GM23338 (cell line): ENCODE measurements at regions not wholly inside any gene's neighbourhood (a gene's known extent, or its start where the extent isn't known, plus 50 kb on each side); places are given as distances from the start of the nearest gene placed in this dataset.

Source experiments
- ATAC-seq: fragments of 200-7000 bp; cut with Tn5 transposase; 3 replicates; pipeline ENCODE4 v1.9.1; 2020
- DNase-seq: peaks from one replicate; pipeline ENCODE4 v3.0.0-alpha.2; 2015; ENCODE audit warnings: low spot score
- H2AFZ ChIP-seq: fragments of 200-600 bp; sonication (generic); 2 replicates; pipeline ENCODE4 v1.8.0; 2016; ENCODE audit warnings: antibody characterized with exemption, mild to moderate bottlenecking, moderate library complexity
- H3F3A ChIP-seq: fragments of 200-600 bp; sonication (generic); replicated peaks from 2 replicates; pipeline ENCODE4 v1.8.0; 2017; ENCODE audit warnings: antibody characterized with exemption, mixed run types, low read depth
- H3K27ac ChIP-seq: fragments of 200-600 bp; sonication (generic); 2 replicates; pipeline ENCODE4 v1.6.1; 2016; ENCODE audit warnings: low read depth
- H3K27me3 ChIP-seq: fragments of 200-600 bp; sonication (generic); 2 replicates; pipeline ENCODE4 v1.8.0; 2016; ENCODE audit warnings: mild to moderate bottlenecking, mixed run types, moderate library complexity; ENCODE audit not compliant: insufficient read depth
- H3K36me3 ChIP-seq: fragments of 200-600 bp; sonication (generic); 2 replicates; pipeline ENCODE4 v1.8.0; 2016; ENCODE audit warnings: mild to moderate bottlenecking; ENCODE audit not compliant: insufficient read depth
- H3K4me1 ChIP-seq: fragments of 200-600 bp; sonication (generic); 2 replicates; pipeline ENCODE4 v1.8.0; 2016; ENCODE audit warnings: mild to moderate bottlenecking, moderate library complexity; ENCODE audit not compliant: insufficient read depth
- H3K4me2 ChIP-seq: fragments of 200-600 bp; sonication (generic); 2 replicates; pipeline ENCODE4 v1.7.1; 2017; ENCODE audit warnings: mixed run types
- H3K4me3 ChIP-seq: fragments of 200-600 bp; sonication (generic); 2 replicates; pipeline ENCODE4 v1.6.1; 2016; ENCODE audit warnings: mixed run types
- H3K79me2 ChIP-seq: fragments of 200-600 bp; sonication (generic); replicated peaks from 2 replicates; pipeline ENCODE4 v1.8.0; 2017; ENCODE audit warnings: mild to moderate bottlenecking; ENCODE audit not compliant: insufficient read depth
- H3K9me2 ChIP-seq: fragments of 200-600 bp; sonication (generic); 2 replicates; pipeline ENCODE4 v1.8.0; 2017; ENCODE audit not compliant: insufficient read depth
- H4K20me1 ChIP-seq: fragments of 200-600 bp; sonication (generic); replicated peaks from 2 replicates; pipeline ENCODE4 v1.8.0; 2017; ENCODE audit warnings: mild to moderate bottlenecking; ENCODE audit not compliant: insufficient read depth
- H3K27ac Mint-ChIP-seq: 2 replicates; pipeline ENCODE4 v1.8.0; 2020; ENCODE audit warnings: inconsistent platforms, mild to moderate bottlenecking, moderate library complexity, mixed read lengths
- H3K27me3 Mint-ChIP-seq: 3 replicates; pipeline ENCODE4 v1.8.0; 2022; ENCODE audit warnings: low read depth, mild to moderate bottlenecking, moderate library complexity, mixed read lengths, inconsistent platforms; ENCODE audit not compliant: insufficient read depth, poor library complexity
- H3K36me3 Mint-ChIP-seq: 3 replicates; pipeline ENCODE4 v1.8.0; 2021; ENCODE audit warnings: low read depth, mild to moderate bottlenecking, inconsistent platforms, moderate library complexity, mixed read lengths
- H3K4me1 Mint-ChIP-seq: 3 replicates; pipeline ENCODE4 v1.8.0; 2020; ENCODE audit warnings: mild to moderate bottlenecking, inconsistent platforms, mixed read lengths
- H3K4me3 Mint-ChIP-seq: 3 replicates; pipeline ENCODE4 v1.8.0; 2021; ENCODE audit warnings: moderate library complexity, mild to moderate bottlenecking, inconsistent platforms, mixed read lengths
- H3K9me3 Mint-ChIP-seq: 3 replicates; pipeline ENCODE4 v1.8.0; 2020; ENCODE audit warnings: moderate library complexity, mild to moderate bottlenecking, inconsistent platforms, mixed read lengths
- CREB1 ChIP-seq: fragments of 250-450 bp; sonication (Bioruptor Pico); IDR thresholded peaks from 2 replicates; pipeline ENCODE4 v1.5.0; 2020; ENCODE audit warnings: low read depth, mild to moderate bottlenecking, moderate library complexity
- EZH2 ChIP-seq: fragments of 200-600 bp; sonication (generic); IDR thresholded peaks from one replicate; pipeline ENCODE4 v1.8.0; 2017; ENCODE audit warnings: antibody characterized with exemption, mild to moderate bottlenecking, low read depth; ENCODE audit not compliant: unreplicated experiment
- EZH2phosphoT487 ChIP-seq: fragments of 200-600 bp; sonication (generic); IDR thresholded peaks from one replicate; pipeline ENCODE4 v1.8.1; 2018; ENCODE audit warnings: antibody characterized with exemption; ENCODE audit not compliant: unreplicated experiment
- JUNB ChIP-seq: IDR thresholded peaks from one replicate; pipeline ENCODE4 v1.6.1; 2016; ENCODE audit warnings: antibody characterized with exemption; ENCODE audit not compliant: unreplicated experiment
- NANOG ChIP-seq: IDR thresholded peaks from 2 replicates; pipeline ENCODE4 v1.6.1; 2016; ENCODE audit warnings: antibody characterized with exemption, borderline replicate concordance
- POLR2AphosphoS5 ChIP-seq: IDR thresholded peaks from 2 replicates; pipeline ENCODE4 v1.6.1; 2016; ENCODE audit warnings: antibody characterized with exemption, low read depth
- STAT1 ChIP-seq: IDR thresholded peaks from one replicate; pipeline ENCODE4 v1.6.1; 2016; ENCODE audit warnings: antibody characterized with exemption; ENCODE audit not compliant: unreplicated experiment
- ZNF114 ChIP-seq: fragments of 250-450 bp; sonication (Bioruptor Pico); IDR thresholded peaks from 2 replicates; pipeline ENCODE4 v1.5.0; 2020; ENCODE audit warnings: mild to moderate bottlenecking, moderate library complexity
- ZNF331 ChIP-seq: fragments of 250-450 bp; sonication (Bioruptor Pico); IDR thresholded peaks from 2 replicates; pipeline ENCODE4 v1.5.0; 2020; ENCODE audit warnings: low read depth, mild to moderate bottlenecking, moderate library complexity
- TF ChIP-seq, protein P1 (sequence below), 2 experiments: fragments of 200-600 bp in 1 of 2; sonication (generic) in 1 of 2; conservative IDR thresholded peaks; 2 replicates each; pipeline versions ENCODE4 v1.5.1 to v1.6.1; 2016 to 2017; ENCODE audit warnings: antibody characterized with exemption in 2 of 2, low read depth in 2 of 2, mild to moderate bottlenecking in 2 of 2, moderate library complexity in 1 of 2
- TF ChIP-seq, protein P2 (sequence below): fragments of 250-450 bp; sonication (Bioruptor Pico); IDR thresholded peaks from 2 replicates; pipeline ENCODE4 v1.5.0; 2020; ENCODE audit warnings: mild to moderate bottlenecking, moderate library complexity
- TF ChIP-seq, protein P3 (sequence below): IDR thresholded peaks from 2 replicates; pipeline ENCODE4 v1.6.1; 2016; ENCODE audit warnings: antibody characterized with exemption
- TF ChIP-seq, protein P4 (sequence below): IDR thresholded peaks from one replicate; pipeline ENCODE4 v1.6.1; 2018; ENCODE audit warnings: antibody characterized with exemption; ENCODE audit not compliant: unreplicated experiment

DNA sequence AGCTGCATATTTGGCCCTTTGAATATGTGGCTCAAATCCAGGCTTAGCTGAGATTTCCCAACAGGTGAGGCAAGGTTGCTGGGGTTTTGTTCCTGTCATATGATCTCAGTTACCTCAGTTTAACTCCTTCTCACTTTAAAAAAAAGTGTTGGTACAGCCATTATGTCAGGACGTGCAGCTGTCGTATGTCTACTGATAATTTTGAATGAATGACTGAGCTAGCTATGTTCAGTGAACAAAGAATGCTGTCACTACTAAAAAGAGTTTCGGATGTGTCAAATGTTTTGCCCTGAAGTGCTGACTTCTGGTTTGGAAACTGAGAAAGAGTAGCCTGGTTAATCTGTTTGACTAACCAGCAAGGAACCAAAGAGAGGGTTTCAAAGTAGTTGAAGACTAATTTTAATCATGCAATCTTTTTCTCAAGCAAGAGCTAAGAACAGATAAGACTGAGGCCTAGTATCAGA lies 106.3 kb upstream of the NR3C1 start:
- no peak overlapping the region for H3K4me3 ChIP-seq
- Mint-ChIP-seq H3K4me3 (no peak overlapping the region), H3K36me3 (no peaks in the 10 kb centered on the region), H3K4me1 (no peaks in the 10 kb centered on the region), H3K27me3 (no peaks in the 10 kb centered on the region), H3K27ac (no peak overlapping the region), H3K9me3 (no peaks in the 10 kb centered on the region)
- no peaks in the 10 kb centered on the region for H4K20me1 ChIP-seq
- no peaks in the 10 kb centered on the region for H3K9me2 ChIP-seq
- no peak overlapping the region for H2AFZ ChIP-seq
- ATAC-seq (no peak), DNase-seq (no peak)
- H3K4me1 ChIP-seq: no peaks in the 10 kb centered on the region
- no peaks in the 10 kb centered on the region for H3K27me3 ChIP-seq
- H3K36me3 ChIP-seq: no peaks in the 10 kb centered on the region
- H3F3A ChIP-seq: no peaks in the 10 kb centered on the region
- H3K27ac ChIP-seq: no peak overlapping the region
- TF ChIP-seq, protein P1, sequence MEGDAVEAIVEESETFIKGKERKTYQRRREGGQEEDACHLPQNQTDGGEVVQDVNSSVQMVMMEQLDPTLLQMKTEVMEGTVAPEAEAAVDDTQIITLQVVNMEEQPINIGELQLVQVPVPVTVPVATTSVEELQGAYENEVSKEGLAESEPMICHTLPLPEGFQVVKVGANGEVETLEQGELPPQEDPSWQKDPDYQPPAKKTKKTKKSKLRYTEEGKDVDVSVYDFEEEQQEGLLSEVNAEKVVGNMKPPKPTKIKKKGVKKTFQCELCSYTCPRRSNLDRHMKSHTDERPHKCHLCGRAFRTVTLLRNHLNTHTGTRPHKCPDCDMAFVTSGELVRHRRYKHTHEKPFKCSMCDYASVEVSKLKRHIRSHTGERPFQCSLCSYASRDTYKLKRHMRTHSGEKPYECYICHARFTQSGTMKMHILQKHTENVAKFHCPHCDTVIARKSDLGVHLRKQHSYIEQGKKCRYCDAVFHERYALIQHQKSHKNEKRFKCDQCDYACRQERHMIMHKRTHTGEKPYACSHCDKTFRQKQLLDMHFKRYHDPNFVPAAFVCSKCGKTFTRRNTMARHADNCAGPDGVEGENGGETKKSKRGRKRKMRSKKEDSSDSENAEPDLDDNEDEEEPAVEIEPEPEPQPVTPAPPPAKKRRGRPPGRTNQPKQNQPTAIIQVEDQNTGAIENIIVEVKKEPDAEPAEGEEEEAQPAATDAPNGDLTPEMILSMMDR (conservative IDR thresholded peaks at IDR 0.05; ENCODE audit: low read depth in 2 of 2): no peak
- TF ChIP-seq, protein P2, sequence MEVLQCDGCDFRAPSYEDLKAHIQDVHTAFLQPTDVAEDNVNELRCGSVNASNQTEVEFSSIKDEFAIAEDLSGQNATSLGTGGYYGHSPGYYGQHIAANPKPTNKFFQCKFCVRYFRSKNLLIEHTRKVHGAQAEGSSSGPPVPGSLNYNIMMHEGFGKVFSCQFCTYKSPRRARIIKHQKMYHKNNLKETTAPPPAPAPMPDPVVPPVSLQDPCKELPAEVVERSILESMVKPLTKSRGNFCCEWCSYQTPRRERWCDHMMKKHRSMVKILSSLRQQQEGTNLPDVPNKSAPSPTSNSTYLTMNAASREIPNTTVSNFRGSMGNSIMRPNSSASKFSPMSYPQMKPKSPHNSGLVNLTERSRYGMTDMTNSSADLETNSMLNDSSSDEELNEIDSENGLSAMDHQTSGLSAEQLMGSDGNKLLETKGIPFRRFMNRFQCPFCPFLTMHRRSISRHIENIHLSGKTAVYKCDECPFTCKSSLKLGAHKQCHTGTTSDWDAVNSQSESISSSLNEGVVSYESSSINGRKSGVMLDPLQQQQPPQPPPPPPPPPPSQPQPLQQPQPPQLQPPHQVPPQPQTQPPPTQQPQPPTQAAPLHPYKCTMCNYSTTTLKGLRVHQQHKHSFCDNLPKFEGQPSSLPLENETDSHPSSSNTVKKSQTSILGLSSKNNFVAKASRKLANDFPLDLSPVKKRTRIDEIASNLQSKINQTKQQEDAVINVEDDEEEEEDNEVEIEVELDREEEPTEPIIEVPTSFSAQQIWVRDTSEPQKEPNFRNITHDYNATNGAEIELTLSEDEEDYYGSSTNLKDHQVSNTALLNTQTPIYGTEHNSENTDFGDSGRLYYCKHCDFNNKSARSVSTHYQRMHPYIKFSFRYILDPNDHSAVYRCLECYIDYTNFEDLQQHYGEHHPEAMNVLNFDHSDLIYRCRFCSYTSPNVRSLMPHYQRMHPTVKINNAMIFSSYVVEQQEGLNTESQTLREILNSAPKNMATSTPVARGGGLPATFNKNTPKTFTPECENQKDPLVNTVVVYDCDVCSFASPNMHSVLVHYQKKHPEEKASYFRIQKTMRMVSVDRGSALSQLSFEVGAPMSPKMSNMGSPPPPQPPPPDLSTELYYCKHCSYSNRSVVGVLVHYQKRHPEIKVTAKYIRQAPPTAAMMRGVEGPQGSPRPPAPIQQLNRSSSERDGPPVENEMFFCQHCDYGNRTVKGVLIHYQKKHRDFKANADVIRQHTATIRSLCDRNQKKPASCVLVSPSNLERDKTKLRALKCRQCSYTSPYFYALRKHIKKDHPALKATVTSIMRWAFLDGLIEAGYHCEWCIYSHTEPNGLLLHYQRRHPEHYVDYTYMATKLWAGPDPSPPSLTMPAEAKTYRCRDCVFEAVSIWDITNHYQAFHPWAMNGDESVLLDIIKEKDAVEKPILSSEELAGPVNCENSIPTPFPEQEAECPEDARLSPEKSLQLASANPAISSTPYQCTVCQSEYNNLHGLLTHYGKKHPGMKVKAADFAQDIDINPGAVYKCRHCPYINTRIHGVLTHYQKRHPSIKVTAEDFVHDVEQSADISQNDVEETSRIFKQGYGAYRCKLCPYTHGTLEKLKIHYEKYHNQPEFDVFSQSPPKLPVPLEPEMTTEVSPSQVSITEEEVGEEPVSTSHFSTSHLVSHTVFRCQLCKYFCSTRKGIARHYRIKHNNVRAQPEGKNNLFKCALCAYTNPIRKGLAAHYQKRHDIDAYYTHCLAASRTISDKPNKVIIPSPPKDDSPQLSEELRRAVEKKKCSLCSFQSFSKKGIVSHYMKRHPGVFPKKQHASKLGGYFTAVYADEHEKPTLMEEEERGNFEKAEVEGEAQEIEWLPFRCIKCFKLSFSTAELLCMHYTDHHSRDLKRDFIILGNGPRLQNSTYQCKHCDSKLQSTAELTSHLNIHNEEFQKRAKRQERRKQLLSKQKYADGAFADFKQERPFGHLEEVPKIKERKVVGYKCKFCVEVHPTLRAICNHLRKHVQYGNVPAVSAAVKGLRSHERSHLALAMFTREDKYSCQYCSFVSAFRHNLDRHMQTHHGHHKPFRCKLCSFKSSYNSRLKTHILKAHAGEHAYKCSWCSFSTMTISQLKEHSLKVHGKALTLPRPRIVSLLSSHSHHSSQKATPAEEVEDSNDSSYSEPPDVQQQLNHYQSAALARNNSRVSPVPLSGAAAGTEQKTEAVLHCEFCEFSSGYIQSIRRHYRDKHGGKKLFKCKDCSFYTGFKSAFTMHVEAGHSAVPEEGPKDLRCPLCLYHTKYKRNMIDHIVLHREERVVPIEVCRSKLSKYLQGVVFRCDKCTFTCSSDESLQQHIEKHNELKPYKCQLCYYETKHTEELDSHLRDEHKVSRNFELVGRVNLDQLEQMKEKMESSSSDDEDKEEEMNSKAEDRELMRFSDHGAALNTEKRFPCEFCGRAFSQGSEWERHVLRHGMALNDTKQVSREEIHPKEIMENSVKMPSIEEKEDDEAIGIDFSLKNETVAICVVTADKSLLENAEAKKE (CRISPR knock-in tag): no peak
- TF ChIP-seq CREB1 (CRISPR knock-in tag) (no peak), NANOG (no peak), EZH2phosphoT487 (no peak), POLR2AphosphoS5 (no peak), STAT1 (no peak), EZH2 (no peak), ZNF331 (CRISPR knock-in tag) (no peak), JUNB (no peak), ZNF114 (CRISPR knock-in tag) (no peak)
- TF ChIP-seq, protein P3, sequence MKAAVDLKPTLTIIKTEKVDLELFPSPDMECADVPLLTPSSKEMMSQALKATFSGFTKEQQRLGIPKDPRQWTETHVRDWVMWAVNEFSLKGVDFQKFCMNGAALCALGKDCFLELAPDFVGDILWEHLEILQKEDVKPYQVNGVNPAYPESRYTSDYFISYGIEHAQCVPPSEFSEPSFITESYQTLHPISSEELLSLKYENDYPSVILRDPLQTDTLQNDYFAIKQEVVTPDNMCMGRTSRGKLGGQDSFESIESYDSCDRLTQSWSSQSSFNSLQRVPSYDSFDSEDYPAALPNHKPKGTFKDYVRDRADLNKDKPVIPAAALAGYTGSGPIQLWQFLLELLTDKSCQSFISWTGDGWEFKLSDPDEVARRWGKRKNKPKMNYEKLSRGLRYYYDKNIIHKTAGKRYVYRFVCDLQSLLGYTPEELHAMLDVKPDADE: no peak
- TF ChIP-seq, protein P4, sequence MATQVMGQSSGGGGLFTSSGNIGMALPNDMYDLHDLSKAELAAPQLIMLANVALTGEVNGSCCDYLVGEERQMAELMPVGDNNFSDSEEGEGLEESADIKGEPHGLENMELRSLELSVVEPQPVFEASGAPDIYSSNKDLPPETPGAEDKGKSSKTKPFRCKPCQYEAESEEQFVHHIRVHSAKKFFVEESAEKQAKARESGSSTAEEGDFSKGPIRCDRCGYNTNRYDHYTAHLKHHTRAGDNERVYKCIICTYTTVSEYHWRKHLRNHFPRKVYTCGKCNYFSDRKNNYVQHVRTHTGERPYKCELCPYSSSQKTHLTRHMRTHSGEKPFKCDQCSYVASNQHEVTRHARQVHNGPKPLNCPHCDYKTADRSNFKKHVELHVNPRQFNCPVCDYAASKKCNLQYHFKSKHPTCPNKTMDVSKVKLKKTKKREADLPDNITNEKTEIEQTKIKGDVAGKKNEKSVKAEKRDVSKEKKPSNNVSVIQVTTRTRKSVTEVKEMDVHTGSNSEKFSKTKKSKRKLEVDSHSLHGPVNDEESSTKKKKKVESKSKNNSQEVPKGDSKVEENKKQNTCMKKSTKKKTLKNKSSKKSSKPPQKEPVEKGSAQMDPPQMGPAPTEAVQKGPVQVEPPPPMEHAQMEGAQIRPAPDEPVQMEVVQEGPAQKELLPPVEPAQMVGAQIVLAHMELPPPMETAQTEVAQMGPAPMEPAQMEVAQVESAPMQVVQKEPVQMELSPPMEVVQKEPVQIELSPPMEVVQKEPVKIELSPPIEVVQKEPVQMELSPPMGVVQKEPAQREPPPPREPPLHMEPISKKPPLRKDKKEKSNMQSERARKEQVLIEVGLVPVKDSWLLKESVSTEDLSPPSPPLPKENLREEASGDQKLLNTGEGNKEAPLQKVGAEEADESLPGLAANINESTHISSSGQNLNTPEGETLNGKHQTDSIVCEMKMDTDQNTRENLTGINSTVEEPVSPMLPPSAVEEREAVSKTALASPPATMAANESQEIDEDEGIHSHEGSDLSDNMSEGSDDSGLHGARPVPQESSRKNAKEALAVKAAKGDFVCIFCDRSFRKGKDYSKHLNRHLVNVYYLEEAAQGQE: no peak
- no peaks in the 10 kb centered on the region for H3K79me2 ChIP-seq
- no peak overlapping the region for H3K4me2 ChIP-seq
